ENCODE measurements at regions not wholly inside any gene's neighbourhood (a gene's known extent, or its start where the extent isn't known, plus 50 kb on each side); places are given as distances from the start of the nearest gene placed in this dataset.
"Not testable (repeated sequence)": the region's sequence is repeated elsewhere in the genome, so short reads cannot be mapped to it uniquely, and the experiment has no call there.

DNA sequence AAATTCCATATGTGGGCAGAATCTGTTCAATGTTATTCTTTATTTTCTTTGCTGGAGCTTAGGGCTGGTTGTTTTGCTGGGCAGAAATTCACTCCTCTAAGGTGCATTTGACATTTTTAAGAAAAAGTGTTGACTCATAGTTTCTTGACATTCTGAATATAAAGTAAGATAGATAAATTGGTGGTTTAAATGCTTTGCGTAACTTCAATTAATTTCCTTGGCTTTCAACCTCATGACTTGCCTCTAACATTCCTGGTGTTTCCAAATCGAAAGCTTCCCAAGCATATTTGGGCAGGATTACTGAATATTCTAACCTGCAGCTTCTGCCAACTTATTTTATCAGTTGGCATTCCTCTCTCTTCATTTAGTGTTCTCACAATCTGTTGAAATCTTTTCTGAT, 718.7 kb upstream of the ADGRB3 start:
- Histone ChIP-seq H3K36me3 (ENCODE audit: insufficient read depth, low read length) (no peaks in the 10 kb centered on the region), H3K27me3 (ENCODE audit: insufficient read depth, low read length, poor library complexity) (no peaks in the 10 kb centered on the region), H2AFZ (ENCODE audit: low read depth, low read length) (no peak overlapping the region), H3K9ac (ENCODE audit: low read depth, low read length) (no peak overlapping the region), H3K4me2 (ENCODE audit: insufficient read depth, low read length) (no peak overlapping the region), H3K9me3 (ENCODE audit: insufficient read depth, low read length, severe bottlenecking) (no peaks in the 10 kb centered on the region), H3K4me1 (ENCODE audit: insufficient read depth, low read length) (no peaks in the 10 kb centered on the region), H3K27ac (ENCODE audit: low read length) (no peak overlapping the region), H3K4me3 (ENCODE audit: low read depth in 1 of 2, low read length in 2 of 2) (no peak overlapping the region), H3K79me2 (ENCODE audit: insufficient read depth, low read length) (no peaks in the 10 kb centered on the region), H4K20me1 (ENCODE audit: insufficient read depth, low read length) (no peaks in the 10 kb centered on the region)
- no peak for TF ChIP-seq EZH2 (IDR thresholded peaks at IDR 0.05; ENCODE audit: borderline replicate concordance, low read depth, low read length, severe bottlenecking)
- TF ChIP-seq, protein P1, sequence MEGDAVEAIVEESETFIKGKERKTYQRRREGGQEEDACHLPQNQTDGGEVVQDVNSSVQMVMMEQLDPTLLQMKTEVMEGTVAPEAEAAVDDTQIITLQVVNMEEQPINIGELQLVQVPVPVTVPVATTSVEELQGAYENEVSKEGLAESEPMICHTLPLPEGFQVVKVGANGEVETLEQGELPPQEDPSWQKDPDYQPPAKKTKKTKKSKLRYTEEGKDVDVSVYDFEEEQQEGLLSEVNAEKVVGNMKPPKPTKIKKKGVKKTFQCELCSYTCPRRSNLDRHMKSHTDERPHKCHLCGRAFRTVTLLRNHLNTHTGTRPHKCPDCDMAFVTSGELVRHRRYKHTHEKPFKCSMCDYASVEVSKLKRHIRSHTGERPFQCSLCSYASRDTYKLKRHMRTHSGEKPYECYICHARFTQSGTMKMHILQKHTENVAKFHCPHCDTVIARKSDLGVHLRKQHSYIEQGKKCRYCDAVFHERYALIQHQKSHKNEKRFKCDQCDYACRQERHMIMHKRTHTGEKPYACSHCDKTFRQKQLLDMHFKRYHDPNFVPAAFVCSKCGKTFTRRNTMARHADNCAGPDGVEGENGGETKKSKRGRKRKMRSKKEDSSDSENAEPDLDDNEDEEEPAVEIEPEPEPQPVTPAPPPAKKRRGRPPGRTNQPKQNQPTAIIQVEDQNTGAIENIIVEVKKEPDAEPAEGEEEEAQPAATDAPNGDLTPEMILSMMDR (IDR thresholded peaks at IDR 0.05; ENCODE audit: borderline replicate concordance, extremely low read depth, low read length, poor library complexity, severe bottlenecking) = no peak
- ATAC-seq (ENCODE audit: insufficient read depth, low read depth) (no peak), DNase-seq (no peak)

DNA sequence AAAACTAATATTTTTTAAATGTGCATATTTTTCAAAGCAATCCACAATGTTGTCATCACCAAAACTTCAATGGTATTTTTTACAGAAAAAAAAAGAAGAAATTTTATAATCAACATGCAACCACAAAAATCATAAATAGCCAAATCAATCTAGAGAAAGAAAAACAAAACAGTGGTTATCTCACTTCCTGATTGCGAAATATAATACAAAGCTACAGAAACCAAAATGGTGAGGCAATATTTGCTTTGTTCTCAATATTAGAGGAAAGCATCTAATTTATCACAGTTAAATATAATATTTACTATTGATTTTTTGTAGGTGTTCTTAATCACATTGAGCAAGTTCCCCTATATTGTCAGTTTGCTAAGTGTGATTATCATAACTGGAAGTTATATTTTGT, 720.7 kb upstream of the ADGRB3 start:
- H2AFZ ChIP-seq (ENCODE audit: low read depth, low read length) = no peak overlapping the region
- no peak for DNase-seq

DNA sequence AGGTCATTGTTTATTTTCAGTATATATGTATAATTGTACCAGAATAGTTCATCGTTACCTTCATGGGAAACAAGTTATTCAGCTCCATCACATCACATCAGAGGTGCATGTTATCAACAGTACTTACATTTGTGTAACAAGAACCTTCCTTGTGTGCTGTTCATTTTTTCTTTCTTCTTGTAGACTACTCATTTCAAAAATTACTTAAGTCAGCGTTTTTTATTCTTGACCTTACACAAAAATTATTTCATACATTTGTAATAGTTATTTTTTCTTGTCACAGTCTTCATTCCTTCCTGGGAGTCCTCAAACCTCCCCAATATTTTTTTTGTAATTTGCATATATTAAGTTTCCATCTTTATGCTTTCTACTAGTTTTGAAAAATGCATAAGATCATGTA, 725.7 kb upstream of the ADGRB3 start:
- H3K27ac ChIP-seq (ENCODE audit: low read length) = no peak overlapping the region
- no peak overlapping the region for H3K9ac ChIP-seq (ENCODE audit: low read depth, low read length)
- no peaks in the 10 kb centered on the region for H3K79me2 ChIP-seq (ENCODE audit: insufficient read depth, low read length)
- H3K9me3 ChIP-seq (ENCODE audit: insufficient read depth, low read length, severe bottlenecking) = no peaks in the 10 kb centered on the region
- DNase-seq = no peak
- H4K20me1 ChIP-seq (ENCODE audit: insufficient read depth, low read length) = no peaks in the 10 kb centered on the region
- H3K4me3 ChIP-seq (ENCODE audit: low read depth in 1 of 2, low read length in 2 of 2) = no peak overlapping the region
- no peaks in the 10 kb centered on the region for H3K27me3 ChIP-seq (ENCODE audit: insufficient read depth, low read length, poor library complexity)
- TF ChIP-seq EZH2 (IDR thresholded peaks at IDR 0.05; ENCODE audit: borderline replicate concordance, low read depth, low read length, severe bottlenecking) = no peak
- TF ChIP-seq, protein P1 (IDR thresholded peaks at IDR 0.05; ENCODE audit: borderline replicate concordance, extremely low read depth, low read length, poor library complexity, severe bottlenecking) = no peak
- no peak for ATAC-seq (ENCODE audit: insufficient read depth, low read depth)
- no peak overlapping the region for H2AFZ ChIP-seq (ENCODE audit: low read depth, low read length)
- no peaks in the 10 kb centered on the region for H3K36me3 ChIP-seq (ENCODE audit: insufficient read depth, low read length)
- no peaks in the 10 kb centered on the region for H3K4me1 ChIP-seq (ENCODE audit: insufficient read depth, low read length)
- no peak overlapping the region for H3K4me2 ChIP-seq (ENCODE audit: insufficient read depth, low read length)

More for the DNA sequence above, 720.7 kb upstream of the ADGRB3 start:
- Histone ChIP-seq H3K4me2 (ENCODE audit: insufficient read depth, low read length) (no peak overlapping the region), H3K4me1 (ENCODE audit: insufficient read depth, low read length) (no peaks in the 10 kb centered on the region), H3K36me3 (ENCODE audit: insufficient read depth, low read length) (no peaks in the 10 kb centered on the region), H3K79me2 (ENCODE audit: insufficient read depth, low read length) (no peaks in the 10 kb centered on the region), H3K27ac (ENCODE audit: low read length) (no peak overlapping the region), H4K20me1 (ENCODE audit: insufficient read depth, low read length) (no peaks in the 10 kb centered on the region), H3K4me3 (ENCODE audit: low read depth in 1 of 2, low read length in 2 of 2) (no peak overlapping the region), H3K9ac (ENCODE audit: low read depth, low read length) (no peak overlapping the region), H3K9me3 (ENCODE audit: insufficient read depth, low read length, severe bottlenecking) (no peaks in the 10 kb centered on the region), H3K27me3 (ENCODE audit: insufficient read depth, low read length, poor library complexity) (no peaks in the 10 kb centered on the region)
- TF ChIP-seq, protein P1 (IDR thresholded peaks at IDR 0.05; ENCODE audit: borderline replicate concordance, extremely low read depth, low read length, poor library complexity, severe bottlenecking) = no peak
- no peak for TF ChIP-seq EZH2 (IDR thresholded peaks at IDR 0.05; ENCODE audit: borderline replicate concordance, low read depth, low read length, severe bottlenecking)
- ATAC-seq (ENCODE audit: insufficient read depth, low read depth) = no peak

- no peak overlapping the region for H3K4me2 ChIP-seq (ENCODE audit: insufficient read depth, low read length)
- no peaks in the 10 kb centered on the region for H3K4me1 ChIP-seq (ENCODE audit: insufficient read depth, low read length)
- no peak for ATAC-seq (ENCODE audit: insufficient read depth, low read depth)
- H2AFZ ChIP-seq (ENCODE audit: low read depth, low read length) = no peak overlapping the region
- H3K27me3 ChIP-seq (ENCODE audit: insufficient read depth, low read length, poor library complexity) = no peaks in the 10 kb centered on the region
- no peak for TF ChIP-seq EZH2 (IDR thresholded peaks at IDR 0.05; ENCODE audit: borderline replicate concordance, low read depth, low read length, severe bottlenecking)
- TF ChIP-seq, protein P1 (IDR thresholded peaks at IDR 0.05; ENCODE audit: borderline replicate concordance, extremely low read depth, low read length, poor library complexity, severe bottlenecking) = no peak
- no peaks in the 10 kb centered on the region for H3K9me3 ChIP-seq (ENCODE audit: insufficient read depth, low read length, severe bottlenecking)
- H3K9ac ChIP-seq (ENCODE audit: low read depth, low read length) = no peak overlapping the region
- no peak for DNase-seq
- no peaks in the 10 kb centered on the region for H3K79me2 ChIP-seq (ENCODE audit: insufficient read depth, low read length)
- H4K20me1 ChIP-seq (ENCODE audit: insufficient read depth, low read length) = no peaks in the 10 kb centered on the region
- no peak overlapping the region for H3K27ac ChIP-seq (ENCODE audit: low read length)
- no peak overlapping the region for H3K4me3 ChIP-seq (ENCODE audit: low read depth in 1 of 2, low read length in 2 of 2)
- no peaks in the 10 kb centered on the region for H3K36me3 ChIP-seq (ENCODE audit: insufficient read depth, low read length)
Observed at GRCh38 chr6:67908379-67908778, 726.7 kb upstream of the ADGRB3 start.

DNA sequence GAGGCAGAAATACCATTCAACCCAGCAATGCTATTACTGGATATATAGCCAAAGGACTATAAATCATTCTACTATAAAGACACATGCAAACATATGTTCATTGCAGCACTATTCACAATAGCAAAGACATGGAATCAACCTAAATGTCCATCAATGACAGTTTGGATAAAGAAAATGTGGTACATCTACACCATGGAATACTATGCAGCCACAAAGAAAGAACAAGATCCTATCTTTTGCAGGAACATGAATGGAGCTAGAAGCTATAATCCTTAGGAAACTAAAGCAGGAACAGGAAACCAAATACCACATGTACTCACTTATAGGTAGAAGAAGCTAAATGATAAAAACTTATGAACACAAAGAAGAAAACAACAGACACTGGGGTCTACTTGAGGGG, 730.3 kb upstream of the ADGRB3 start:
- not testable (repeated sequence) for H3K79me2 ChIP-seq (ENCODE audit: insufficient read depth, low read length); H3K27ac ChIP-seq (ENCODE audit: low read length); ATAC-seq (ENCODE audit: insufficient read depth, low read depth); H3K9ac ChIP-seq (ENCODE audit: low read depth, low read length); H3K9me3 ChIP-seq (ENCODE audit: insufficient read depth, low read length, severe bottlenecking); H3K4me3 ChIP-seq (ENCODE audit: low read depth in 1 of 2, low read length in 2 of 2); H2AFZ ChIP-seq (ENCODE audit: low read depth, low read length); H3K27me3 ChIP-seq (ENCODE audit: insufficient read depth, low read length, poor library complexity); H3K36me3 ChIP-seq (ENCODE audit: insufficient read depth, low read length); DNase-seq; H3K4me1 ChIP-seq (ENCODE audit: insufficient read depth, low read length); H4K20me1 ChIP-seq (ENCODE audit: insufficient read depth, low read length); H3K4me2 ChIP-seq (ENCODE audit: insufficient read depth, low read length)
